ENCODE measurements at regions not wholly inside any gene's neighbourhood (a gene's known extent, or its start where the extent isn't known, plus 50 kb on each side); places are given as distances from the start of the nearest gene placed in this dataset.

DNA sequence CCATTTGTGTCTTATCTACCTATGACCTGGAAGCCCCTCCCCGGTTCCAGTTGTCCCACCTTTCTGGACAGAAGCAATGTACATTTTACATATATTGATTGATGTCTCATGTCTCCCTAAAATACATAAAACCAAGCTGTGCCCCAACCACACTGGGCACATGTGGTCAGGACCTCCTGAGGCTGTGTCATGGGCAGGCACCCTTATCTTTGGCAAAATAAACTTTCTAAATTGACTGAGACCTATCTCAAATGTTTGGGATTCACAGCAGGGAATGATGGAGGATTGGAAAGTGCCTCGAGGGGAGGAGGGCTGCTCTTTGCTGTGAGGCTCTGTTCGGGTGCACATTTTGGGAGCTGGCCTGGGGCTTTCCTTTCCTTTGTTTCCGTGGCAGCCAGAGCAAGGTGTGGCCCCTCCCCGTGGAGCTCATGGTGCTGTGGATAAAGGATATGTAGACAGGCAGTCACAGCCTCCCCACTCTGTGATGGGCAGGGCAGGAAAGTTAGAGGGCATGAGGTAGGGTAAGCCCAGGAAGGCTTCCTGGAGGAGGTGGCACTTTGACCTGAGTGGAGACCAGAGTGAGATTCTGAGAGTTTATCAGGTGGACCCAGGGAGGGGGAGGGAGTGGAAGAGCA is 615.6 kb downstream of the TBC1D22A start:
- H3K18ac ChIP-seq (ENCODE audit: low read length) = no peak overlapping the region
- no peak overlapping the region for H4K91ac ChIP-seq (ENCODE audit: low read depth, low read length, poor library complexity)
- H2BK120ac ChIP-seq (ENCODE audit: low read depth, low read length) = no peak overlapping the region
- no peak overlapping the region for H3K9ac ChIP-seq (ENCODE audit: low read depth, low read length, poor library complexity)
- no peak overlapping the region for H3K27ac ChIP-seq (replicated peaks; ENCODE audit: low read length)
- no peak overlapping the region for H2AFZ ChIP-seq (ENCODE audit: low read length)
- H3K79me1 ChIP-seq (ENCODE audit: low read depth, low read length) = peaks cover 2% of the 10 kb centered on the region
- H4K8ac ChIP-seq (ENCODE audit: low read depth, low read length) = no peak overlapping the region
- H3K4me3 ChIP-seq (ENCODE audit: low read length in 2 of 2) = no peak overlapping the region
- H2BK5ac ChIP-seq (ENCODE audit: low read length) = no peak overlapping the region
- no peaks in the 10 kb centered on the region for H3K4me1 ChIP-seq (ENCODE audit: control insufficient read depth in 2 of 2, insufficient read depth in 1 of 2, low read depth in 1 of 2, low read length in 2 of 2)
- no peak overlapping the region for H3K4me2 ChIP-seq (ENCODE audit: insufficient read depth, low read length, poor library complexity, severe bottlenecking)
- H3K9me3 ChIP-seq (replicated peaks in 1 of 2; ENCODE audit: control insufficient read depth in 2 of 2, insufficient read depth in 1 of 2, low read depth in 1 of 2, low read length in 2 of 2) = peaks cover 0 to 56% of the 10 kb centered on the region in 2 donors
- WGBS, 2 donors (ENCODE audit: extremely low coverage in 2 of 2, insufficient read length in 2 of 2, insufficient replicate concordance in 1 of 2) = no CpG with 5 or more reads among the region's 5 CpGs
- H3K23ac ChIP-seq (ENCODE audit: low read depth, low read length, poor library complexity) = no peak overlapping the region
- no peak overlapping the region for H3K14ac ChIP-seq (ENCODE audit: low read length)
- no peak overlapping the region for H3K4ac ChIP-seq (ENCODE audit: low read length)
- H3K36me3 ChIP-seq (replicated peaks in 1 of 2; ENCODE audit: control insufficient read depth in 2 of 2, insufficient read depth in 2 of 2, low read length in 2 of 2) = no peaks in the 10 kb centered on the region
- no peak for DNase-seq (ENCODE audit: low spot score)
- H3K27me3 ChIP-seq (ENCODE audit: control insufficient read depth in 3 of 3, insufficient read depth in 3 of 3, low read depth in 1 of 3, low read length in 3 of 3) = no peaks in the 10 kb centered on the region
- no peak overlapping the region for H2AK5ac ChIP-seq (ENCODE audit: low read depth, low read length)
- H2BK12ac ChIP-seq (ENCODE audit: low read length) = no peak overlapping the region
- no peak overlapping the region for H2BK15ac ChIP-seq (ENCODE audit: low read length)

GRCh38 chr22:47376901-47377505 is 614.6 kb downstream of the TBC1D22A start:
- H3K18ac ChIP-seq (ENCODE audit: low read length) = no peak overlapping the region
- no peaks in the 10 kb centered on the region for H3K4me1 ChIP-seq (ENCODE audit: control insufficient read depth in 2 of 2, insufficient read depth in 1 of 2, low read depth in 1 of 2, low read length in 2 of 2)
- no CpG with 5 or more reads among the region's 11 CpGs for WGBS, 2 donors (ENCODE audit: extremely low coverage in 2 of 2, insufficient read length in 2 of 2, insufficient replicate concordance in 1 of 2)
- peaks cover 0 to 5% (median 0%) of the 10 kb centered on the region in 3 experiments for H3K27me3 ChIP-seq (ENCODE audit: control insufficient read depth in 3 of 3, insufficient read depth in 3 of 3, low read depth in 1 of 3, low read length in 3 of 3)
- H4K91ac ChIP-seq (ENCODE audit: low read depth, low read length, poor library complexity) = no peak overlapping the region
- H3K14ac ChIP-seq (ENCODE audit: low read length) = no peak overlapping the region
- no peak overlapping the region for H2BK5ac ChIP-seq (ENCODE audit: low read length)
- H2BK12ac ChIP-seq (ENCODE audit: low read length) = no peak overlapping the region
- H2BK120ac ChIP-seq (ENCODE audit: low read depth, low read length) = no peak overlapping the region
- H2AK5ac ChIP-seq (ENCODE audit: low read depth, low read length) = no peak overlapping the region
- H3K27ac ChIP-seq (replicated peaks; ENCODE audit: low read length) = no peak overlapping the region
- no peak overlapping the region for H3K4me2 ChIP-seq (ENCODE audit: insufficient read depth, low read length, poor library complexity, severe bottlenecking)
- peaks cover 4% of the 10 kb centered on the region for H3K79me1 ChIP-seq (ENCODE audit: low read depth, low read length)
- H3K9me3 ChIP-seq (replicated peaks in 1 of 2; ENCODE audit: control insufficient read depth in 2 of 2, insufficient read depth in 1 of 2, low read depth in 1 of 2, low read length in 2 of 2) = peaks cover 0 to 59% of the 10 kb centered on the region in 2 donors
- H2BK15ac ChIP-seq (ENCODE audit: low read length) = no peak overlapping the region
- no peak for DNase-seq (ENCODE audit: low spot score)
- no peak overlapping the region for H3K23ac ChIP-seq (ENCODE audit: low read depth, low read length, poor library complexity)
- H3K4me3 ChIP-seq (ENCODE audit: low read length in 2 of 2) = no peak overlapping the region
- no peak overlapping the region for H3K4ac ChIP-seq (ENCODE audit: low read length)
- no peaks in the 10 kb centered on the region for H3K36me3 ChIP-seq (replicated peaks in 1 of 2; ENCODE audit: control insufficient read depth in 2 of 2, insufficient read depth in 2 of 2, low read length in 2 of 2)
- no peak overlapping the region for H4K8ac ChIP-seq (ENCODE audit: low read depth, low read length)
- no peak overlapping the region for H2AFZ ChIP-seq (ENCODE audit: low read length)
- no peak overlapping the region for H3K9ac ChIP-seq (ENCODE audit: low read depth, low read length, poor library complexity)

- no peaks in the 10 kb centered on the region for H3K4me1 ChIP-seq (ENCODE audit: control insufficient read depth in 2 of 2, insufficient read depth in 1 of 2, low read depth in 1 of 2, low read length in 2 of 2)
- no peak overlapping the region for H3K9ac ChIP-seq (ENCODE audit: low read depth, low read length, poor library complexity)
- H3K79me1 ChIP-seq (ENCODE audit: low read depth, low read length) = peaks cover 4% of the 10 kb centered on the region
- DNase-seq (ENCODE audit: low spot score) = no peak
- no peak overlapping the region for H3K18ac ChIP-seq (ENCODE audit: low read length)
- H3K9me3 ChIP-seq (replicated peaks in 1 of 2; ENCODE audit: control insufficient read depth in 2 of 2, insufficient read depth in 1 of 2, low read depth in 1 of 2, low read length in 2 of 2) = peaks cover 0 to 63% of the 10 kb centered on the region in 2 donors
- no peak overlapping the region for H2BK15ac ChIP-seq (ENCODE audit: low read length)
- no peak overlapping the region for H3K27ac ChIP-seq (replicated peaks; ENCODE audit: low read length)
- H2BK120ac ChIP-seq (ENCODE audit: low read depth, low read length) = no peak overlapping the region
- H4K8ac ChIP-seq (ENCODE audit: low read depth, low read length) = no peak overlapping the region
- no peak overlapping the region for H2BK5ac ChIP-seq (ENCODE audit: low read length)
- H3K4me3 ChIP-seq (ENCODE audit: low read length in 2 of 2) = no peak overlapping the region
- no peak overlapping the region for H2AFZ ChIP-seq (ENCODE audit: low read length)
- H2BK12ac ChIP-seq (ENCODE audit: low read length) = no peak overlapping the region
- no peak overlapping the region for H3K4ac ChIP-seq (ENCODE audit: low read length)
- no peaks in the 10 kb centered on the region for H3K36me3 ChIP-seq (replicated peaks in 1 of 2; ENCODE audit: control insufficient read depth in 2 of 2, insufficient read depth in 2 of 2, low read length in 2 of 2)
- H3K14ac ChIP-seq (ENCODE audit: low read length) = no peak overlapping the region
- no peak overlapping the region for H3K23ac ChIP-seq (ENCODE audit: low read depth, low read length, poor library complexity)
- H3K27me3 ChIP-seq (ENCODE audit: control insufficient read depth in 3 of 3, insufficient read depth in 3 of 3, low read depth in 1 of 3, low read length in 3 of 3) = peaks cover 0 to 7% (median 0%) of the 10 kb centered on the region in 3 experiments
- no peak overlapping the region for H2AK5ac ChIP-seq (ENCODE audit: low read depth, low read length)
- no peak overlapping the region for H4K91ac ChIP-seq (ENCODE audit: low read depth, low read length, poor library complexity)
- WGBS, 2 donors (ENCODE audit: extremely low coverage in 2 of 2, insufficient read length in 2 of 2, insufficient replicate concordance in 1 of 2) = no CpG with 5 or more reads among the region's 7 CpGs
- no peak overlapping the region for H3K4me2 ChIP-seq (ENCODE audit: insufficient read depth, low read length, poor library complexity, severe bottlenecking)
These were observed 613.9 kb downstream of the TBC1D22A start for GRCh38 chr22:47376322-47376700.

DNA sequence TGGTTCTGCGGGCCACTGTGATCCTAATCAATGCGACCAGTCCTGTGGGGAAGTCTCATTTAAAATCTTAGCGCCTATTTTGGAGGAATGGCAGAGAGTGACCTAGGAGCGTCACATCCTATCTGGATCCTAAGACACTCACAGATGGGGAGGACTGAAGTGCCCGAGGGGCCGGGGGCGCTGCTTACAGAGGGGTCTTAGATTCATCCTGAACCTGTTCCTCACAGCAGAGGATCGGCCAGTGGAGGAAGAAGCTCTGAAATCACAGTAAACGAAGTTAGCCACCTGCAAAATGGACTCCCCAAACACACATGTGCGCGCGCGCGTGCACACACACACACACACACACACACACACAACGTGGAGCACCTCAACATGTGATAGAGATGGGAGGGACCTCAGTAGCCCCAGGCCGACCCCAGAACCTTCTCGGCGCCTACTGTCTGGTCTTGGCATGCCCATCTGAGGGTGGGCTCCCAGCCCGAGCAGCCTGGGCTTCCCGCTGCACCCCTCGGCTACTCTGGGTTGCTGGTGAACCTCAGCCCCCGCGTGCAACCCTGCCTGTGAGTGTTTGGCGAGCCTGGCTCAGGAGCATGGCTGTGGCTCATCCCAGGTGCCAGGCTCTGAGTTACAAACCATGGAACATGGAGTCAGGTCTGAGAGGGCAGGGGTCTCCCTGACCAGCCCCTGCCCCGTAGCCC is 613.3 kb downstream of the TBC1D22A start:
- H3K23ac ChIP-seq (ENCODE audit: low read depth, low read length, poor library complexity) = no peak overlapping the region
- peaks cover 0 to 7% (median 0%) of the 10 kb centered on the region in 3 experiments for H3K27me3 ChIP-seq (ENCODE audit: control insufficient read depth in 3 of 3, insufficient read depth in 3 of 3, low read depth in 1 of 3, low read length in 3 of 3)
- H3K9me3 ChIP-seq (replicated peaks in 1 of 2; ENCODE audit: control insufficient read depth in 2 of 2, insufficient read depth in 1 of 2, low read depth in 1 of 2, low read length in 2 of 2) = peaks cover 0 to 66% of the 10 kb centered on the region in 2 donors
- no peak overlapping the region for H3K4ac ChIP-seq (ENCODE audit: low read length)
- H3K36me3 ChIP-seq (replicated peaks in 1 of 2; ENCODE audit: control insufficient read depth in 2 of 2, insufficient read depth in 2 of 2, low read length in 2 of 2) = no peaks in the 10 kb centered on the region
- no peak overlapping the region for H3K4me3 ChIP-seq (ENCODE audit: low read length in 2 of 2)
- no peak overlapping the region for H2AFZ ChIP-seq (ENCODE audit: low read length)
- no peak overlapping the region for H3K9ac ChIP-seq (ENCODE audit: low read depth, low read length, poor library complexity)
- WGBS, 2 donors (ENCODE audit: extremely low coverage in 2 of 2, insufficient read length in 2 of 2, insufficient replicate concordance in 1 of 2) = no CpG with 5 or more reads among the region's 25 CpGs
- H3K18ac ChIP-seq (ENCODE audit: low read length) = no peak overlapping the region
- no peak overlapping the region for H4K8ac ChIP-seq (ENCODE audit: low read depth, low read length)
- no peak overlapping the region for H4K91ac ChIP-seq (ENCODE audit: low read depth, low read length, poor library complexity)
- H3K27ac ChIP-seq (replicated peaks; ENCODE audit: low read length) = no peak overlapping the region
- H3K79me1 ChIP-seq (ENCODE audit: low read depth, low read length) = peaks cover 4% of the 10 kb centered on the region
- H2BK15ac ChIP-seq (ENCODE audit: low read length) = no peak overlapping the region
- H2BK120ac ChIP-seq (ENCODE audit: low read depth, low read length) = no peak overlapping the region
- H3K14ac ChIP-seq (ENCODE audit: low read length) = no peak overlapping the region
- no peak overlapping the region for H2BK12ac ChIP-seq (ENCODE audit: low read length)
- no peak overlapping the region for H2AK5ac ChIP-seq (ENCODE audit: low read depth, low read length)
- no peak overlapping the region for H3K4me2 ChIP-seq (ENCODE audit: insufficient read depth, low read length, poor library complexity, severe bottlenecking)
- no peak overlapping the region for H2BK5ac ChIP-seq (ENCODE audit: low read length)
- no peaks in the 10 kb centered on the region for H3K4me1 ChIP-seq (ENCODE audit: control insufficient read depth in 2 of 2, insufficient read depth in 1 of 2, low read depth in 1 of 2, low read length in 2 of 2)
- DNase-seq (ENCODE audit: low spot score) = no peak
